Activated naive CD8-positive, alpha-beta T cell treated with anti-CD3 and anti-CD28 coated beads for 36 hours (primary cell): ENCODE measurements at regions not wholly inside any gene's neighbourhood (a gene's known extent, or its start where the extent isn't known, plus 50 kb on each side); places are given as distances from the start of the nearest gene placed in this dataset.

ENCODE experiments used
- DNase-seq: peaks from one replicate; pipeline ENCODE4 v3.0.0; 2021
- H3K27ac Mint-ChIP-seq: one replicate; pipeline ENCODE4 v1.8.0; 2022; ENCODE audit warnings: mild to moderate bottlenecking, moderate library complexity, mixed read lengths
- H3K27me3 Mint-ChIP-seq: one replicate; pipeline ENCODE4 v1.8.0; 2022; ENCODE audit warnings: mild to moderate bottlenecking, mixed read lengths
- H3K36me3 Mint-ChIP-seq: one replicate; pipeline ENCODE4 v1.8.0; 2021; ENCODE audit warnings: mild to moderate bottlenecking, mixed read lengths
- H3K4me1 Mint-ChIP-seq: one replicate; pipeline ENCODE4 v1.8.0; 2021; ENCODE audit warnings: mixed read lengths
- H3K4me3 Mint-ChIP-seq: one replicate; pipeline ENCODE4 v1.8.0; 2022; ENCODE audit warnings: mild to moderate bottlenecking, moderate library complexity, mixed read lengths
- H3K9me3 Mint-ChIP-seq: one replicate; pipeline ENCODE4 v1.8.0; 2022; ENCODE audit warnings: mixed read lengths

DNA sequence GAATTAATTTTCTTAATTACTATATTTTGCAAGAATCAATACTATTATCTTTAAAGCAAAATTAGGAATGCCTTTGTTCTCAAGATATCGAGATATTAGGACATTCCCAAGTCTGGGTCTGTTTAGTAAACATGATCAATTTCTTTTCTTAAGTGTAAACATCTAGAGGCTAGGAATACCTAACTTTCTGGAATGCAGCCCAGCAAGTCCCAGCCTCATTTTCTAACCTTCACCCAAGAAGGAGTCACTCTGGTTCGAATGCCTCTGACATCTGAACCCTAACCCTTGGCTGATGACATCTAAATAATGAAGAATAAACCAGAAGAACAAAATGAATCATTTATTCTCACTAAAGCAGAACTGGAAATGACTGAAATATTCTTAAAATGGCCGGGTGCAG lies 297.5 kb upstream of the IRX3 start:
- no peak overlapping the region for H3K4me3 Mint-ChIP-seq
- no peak for DNase-seq
- no peaks in the 10 kb centered on the region for H3K36me3 Mint-ChIP-seq
- H3K4me1 Mint-ChIP-seq, result no peaks in the 10 kb centered on the region
- no peaks in the 10 kb centered on the region for H3K9me3 Mint-ChIP-seq
- H3K27me3 Mint-ChIP-seq, result peaks cover 20% of the 10 kb centered on the region
- no peak overlapping the region for H3K27ac Mint-ChIP-seq

- no peak for DNase-seq
- no peaks in the 10 kb centered on the region for H3K36me3 Mint-ChIP-seq
- no peaks in the 10 kb centered on the region for H3K4me1 Mint-ChIP-seq
Measured at GRCh38 chr16:54582631-54583250, 296.2 kb upstream of the IRX3 start.

DNA sequence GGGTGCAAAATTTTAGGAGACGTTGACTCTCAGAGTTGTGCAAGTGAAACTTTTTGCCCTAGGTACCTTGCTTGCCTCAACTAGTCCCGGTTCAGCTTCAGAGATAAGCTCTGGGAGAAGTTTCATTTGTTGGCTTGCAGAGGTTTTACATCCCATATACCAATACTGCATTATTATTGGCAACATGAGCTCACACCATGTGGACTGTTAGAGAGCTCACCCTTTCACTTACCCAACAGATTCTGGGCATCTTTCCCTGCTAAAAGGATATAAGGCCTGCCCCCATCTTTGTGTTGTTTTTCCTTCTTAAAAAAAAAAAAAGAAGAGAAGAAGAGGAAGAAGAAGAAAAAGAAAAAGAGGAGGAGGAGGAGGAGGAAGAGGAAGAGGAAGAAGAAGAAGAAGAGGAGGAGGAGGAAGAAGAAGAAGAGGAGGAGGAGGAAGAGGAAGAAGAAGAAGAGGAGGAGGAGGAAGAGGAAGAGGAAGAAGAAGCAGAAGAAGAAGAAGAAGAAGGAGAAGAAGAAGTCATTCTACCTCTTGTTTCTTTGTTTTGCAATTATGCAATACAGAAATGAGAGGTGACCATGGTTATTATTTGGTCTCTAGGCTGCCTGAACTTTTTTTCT lies 292.6 kb upstream of the IRX3 start:
- Mint-ChIP-seq H3K9me3 (no peaks in the 10 kb centered on the region), H3K27me3 (peaks cover 34% of the 10 kb centered on the region)

More at GRCh38 chr16:54582631-54583250, 296.2 kb upstream of the IRX3 start:
- no peak overlapping the region for H3K27ac Mint-ChIP-seq
- H3K9me3 Mint-ChIP-seq, result no peaks in the 10 kb centered on the region
- peaks cover 22% of the 10 kb centered on the region for H3K27me3 Mint-ChIP-seq
- H3K4me3 Mint-ChIP-seq, result no peak overlapping the region

DNA sequence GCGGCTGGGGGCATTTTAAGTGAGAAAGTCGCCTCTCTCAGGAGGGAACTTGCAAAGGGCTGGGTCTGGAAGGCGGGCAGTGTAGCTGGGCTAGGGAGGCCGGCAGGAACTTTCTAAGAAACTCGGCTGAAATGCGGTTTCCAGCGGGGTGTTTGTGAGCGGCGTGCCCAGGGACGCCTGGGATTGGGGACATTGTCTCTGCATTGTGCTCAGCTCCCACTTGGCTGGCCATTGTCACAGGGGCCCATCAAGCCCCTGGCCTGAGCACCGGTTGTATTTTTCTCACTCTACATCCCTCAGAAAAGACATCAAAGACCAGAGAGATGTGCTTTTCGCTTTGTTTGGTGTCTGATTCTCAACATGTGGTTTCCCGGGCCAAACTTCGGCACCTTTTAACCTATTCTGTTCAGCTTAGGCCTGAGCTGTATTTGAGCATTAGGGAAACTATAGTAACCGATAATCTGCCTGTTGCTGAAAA lies 291.1 kb upstream of the IRX3 start:
- H3K27ac Mint-ChIP-seq, result no peak overlapping the region
- DNase-seq, result no peak
- no peaks in the 10 kb centered on the region for H3K4me1 Mint-ChIP-seq
- no peaks in the 10 kb centered on the region for H3K9me3 Mint-ChIP-seq
- H3K4me3 Mint-ChIP-seq, result no peak overlapping the region
- H3K27me3 Mint-ChIP-seq, result peaks cover 34% of the 10 kb centered on the region
- H3K36me3 Mint-ChIP-seq, result no peaks in the 10 kb centered on the region

More for the DNA sequence above, 292.6 kb upstream of the IRX3 start:
- DNase-seq, result no peak
- H3K4me1 Mint-ChIP-seq, result no peaks in the 10 kb centered on the region
- no peaks in the 10 kb centered on the region for H3K36me3 Mint-ChIP-seq
- H3K27ac Mint-ChIP-seq, result no peak overlapping the region
- no peak overlapping the region for H3K4me3 Mint-ChIP-seq

DNA sequence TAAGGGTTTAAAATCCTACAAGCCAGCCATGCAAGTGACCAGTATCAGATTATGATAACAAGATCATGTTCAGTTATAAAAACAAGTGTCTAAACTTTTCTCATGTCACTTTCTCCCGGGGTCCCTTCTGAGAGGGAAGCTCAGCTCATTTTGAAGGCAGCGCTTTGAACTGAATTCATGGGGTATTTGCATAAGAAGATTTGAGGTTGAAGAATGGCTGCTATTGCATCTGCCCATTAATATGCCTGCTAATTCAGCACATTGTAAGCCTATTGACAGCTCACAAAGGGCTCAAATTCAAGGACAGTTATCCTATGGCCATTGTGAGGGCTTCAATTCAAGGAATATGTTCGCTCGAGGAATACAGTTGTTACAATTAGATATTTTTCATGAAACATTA lies 290.2 kb upstream of the IRX3 start:
- Mint-ChIP-seq H3K27ac (no peak overlapping the region), H3K9me3 (no peaks in the 10 kb centered on the region), H3K27me3 (peaks cover 34% of the 10 kb centered on the region), H3K4me1 (no peaks in the 10 kb centered on the region), H3K36me3 (no peaks in the 10 kb centered on the region), H3K4me3 (no peak overlapping the region)
- DNase-seq, result no peak

DNA sequence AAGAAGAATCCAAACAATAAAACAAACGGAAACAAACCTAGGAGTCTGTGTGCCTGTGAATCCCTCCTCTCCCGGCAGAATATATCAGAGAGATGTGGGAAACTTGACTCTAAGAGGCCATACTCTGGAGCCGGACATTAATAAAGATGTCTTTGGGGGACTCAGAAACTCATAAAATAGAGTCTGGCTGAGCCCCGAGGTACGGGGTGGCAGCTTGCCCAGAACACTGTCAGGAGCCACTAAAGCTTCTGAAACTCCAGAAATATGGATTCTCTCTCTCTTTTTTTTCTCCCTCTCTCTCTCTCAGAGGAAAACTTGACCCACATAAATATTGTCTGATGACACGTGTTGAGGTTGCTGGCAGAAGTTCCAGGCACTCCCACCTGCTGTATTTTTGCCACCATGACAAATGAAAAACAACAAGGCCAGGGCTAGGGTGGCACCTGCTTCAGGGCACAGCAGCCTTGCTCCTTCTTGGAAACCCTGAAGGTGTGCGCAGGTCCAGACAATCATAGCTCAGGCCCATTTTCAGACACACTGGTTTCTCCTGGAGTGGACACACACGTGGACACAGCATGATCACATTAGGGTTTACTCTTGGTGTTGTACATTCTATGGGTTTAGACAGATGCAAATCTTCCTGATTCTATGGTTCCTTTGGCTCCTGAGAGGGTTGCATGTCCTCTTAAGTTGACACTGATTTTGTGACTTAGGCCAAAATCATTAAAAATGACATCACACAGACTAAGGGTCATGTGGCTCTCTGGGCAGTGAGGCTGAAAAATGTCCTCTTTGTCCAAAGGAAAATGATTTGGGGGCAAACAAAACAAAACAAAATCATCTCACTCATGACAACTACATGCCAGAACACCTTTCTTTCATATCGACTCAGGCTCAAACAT lies 282.6 kb upstream of the IRX3 start:
- Mint-ChIP-seq H3K27ac (no peak overlapping the region), H3K4me1 (no peaks in the 10 kb centered on the region)

DNA sequence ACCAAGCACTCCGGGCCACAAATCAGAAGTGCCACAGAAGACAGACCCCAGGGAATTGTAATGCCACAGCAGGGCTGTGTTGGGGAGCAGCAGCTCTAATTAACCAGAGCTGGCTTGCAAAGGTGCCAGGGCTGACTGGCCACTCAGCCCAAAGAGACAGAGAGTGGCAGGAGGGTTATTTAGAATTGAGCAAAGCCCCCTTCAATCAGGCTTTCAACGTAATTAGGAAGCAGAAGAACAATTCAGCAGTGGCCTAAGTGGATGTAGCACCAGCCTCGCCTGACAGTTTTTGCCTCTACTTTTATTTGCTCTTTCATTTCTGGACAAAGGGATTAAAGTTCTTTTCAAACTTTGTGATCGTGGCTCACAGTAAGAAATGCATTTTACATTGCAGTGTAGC lies 278.3 kb upstream of the IRX3 start:
- Mint-ChIP-seq H3K27me3 (no peaks in the 10 kb centered on the region), H3K9me3 (no peaks in the 10 kb centered on the region), H3K4me3 (no peak overlapping the region), H3K27ac (no peak overlapping the region), H3K36me3 (no peaks in the 10 kb centered on the region), H3K4me1 (no peaks in the 10 kb centered on the region)
- no peak for DNase-seq

More for the DNA sequence above, 282.6 kb upstream of the IRX3 start:
- DNase-seq, result no peak
- H3K9me3 Mint-ChIP-seq, result no peaks in the 10 kb centered on the region
- H3K36me3 Mint-ChIP-seq, result no peaks in the 10 kb centered on the region
- H3K4me3 Mint-ChIP-seq, result no peak overlapping the region
- H3K27me3 Mint-ChIP-seq, result no peaks in the 10 kb centered on the region

DNA sequence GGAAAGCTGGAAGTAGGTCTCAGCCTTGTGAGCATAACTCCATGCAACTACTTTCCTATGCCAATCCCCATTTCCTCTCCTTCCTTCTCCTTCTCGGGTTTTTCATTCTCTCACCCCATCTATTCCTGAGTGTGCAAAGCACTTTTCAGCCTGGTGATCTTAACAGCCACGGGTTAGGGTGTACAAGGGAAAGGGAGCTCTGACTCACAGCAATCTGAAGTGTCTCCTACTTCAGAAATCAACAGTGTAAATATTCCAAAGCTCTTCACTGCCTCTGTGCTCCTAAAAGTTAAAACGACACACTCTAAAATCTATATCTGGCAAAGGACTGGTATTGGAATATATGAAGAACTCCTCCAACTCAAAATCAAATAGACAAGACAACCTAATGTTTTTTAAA lies 268.0 kb upstream of the IRX3 start:
- Mint-ChIP-seq H3K9me3 (peaks cover 2% of the 10 kb centered on the region), H3K36me3 (no peaks in the 10 kb centered on the region), H3K4me1 (no peaks in the 10 kb centered on the region), H3K27ac (no peak overlapping the region), H3K4me3 (no peak overlapping the region), H3K27me3 (peaks cover 6% of the 10 kb centered on the region)
- DNase-seq, result no peak

- no peaks in the 10 kb centered on the region for H3K36me3 Mint-ChIP-seq
- no peak overlapping the region for H3K27ac Mint-ChIP-seq
Measured at GRCh38 chr16:54548281-54548680, 261.7 kb upstream of the IRX3 start.

GRCh38 chr16:54547052-54547451 lies 260.5 kb upstream of the IRX3 start:
- Mint-ChIP-seq H3K27ac (no peak overlapping the region), H3K4me3 (no peak overlapping the region), H3K36me3 (no peaks in the 10 kb centered on the region), H3K9me3 (peaks cover under 1% of the 10 kb centered on the region), H3K4me1 (no peaks in the 10 kb centered on the region), H3K27me3 (peaks cover 9% of the 10 kb centered on the region)
- no peak for DNase-seq

More at GRCh38 chr16:54548281-54548680, 261.7 kb upstream of the IRX3 start:
- DNase-seq, result no peak
- peaks cover 2% of the 10 kb centered on the region for H3K9me3 Mint-ChIP-seq
- no peaks in the 10 kb centered on the region for H3K4me1 Mint-ChIP-seq
- H3K27me3 Mint-ChIP-seq, result peaks cover 9% of the 10 kb centered on the region
- H3K4me3 Mint-ChIP-seq, result no peak overlapping the region

DNA sequence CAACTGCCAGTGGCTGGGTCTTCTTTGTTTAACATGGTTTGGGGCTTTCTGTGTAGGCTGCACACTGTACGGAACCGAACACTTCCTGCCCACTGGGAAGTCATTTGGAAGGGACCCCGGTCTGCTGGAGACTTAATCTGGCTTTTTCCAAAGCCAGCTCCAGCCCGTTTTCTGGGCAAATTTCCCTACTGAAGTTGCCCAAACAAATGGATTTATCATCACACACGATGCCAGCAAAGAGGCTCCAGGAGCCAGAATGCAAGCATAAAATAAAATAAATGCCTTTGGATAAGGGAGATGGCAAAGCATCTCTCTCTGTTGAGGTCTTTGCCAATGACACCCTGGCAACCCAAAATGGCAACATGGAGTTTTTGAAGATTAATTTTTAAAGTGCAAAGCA lies 259.9 kb upstream of the IRX3 start:
- no peaks in the 10 kb centered on the region for H3K36me3 Mint-ChIP-seq
- no peak overlapping the region for H3K4me3 Mint-ChIP-seq
- H3K27ac Mint-ChIP-seq, result no peak overlapping the region

GRCh38 chr16:54545854-54546511 lies 259.4 kb upstream of the IRX3 start:
- Mint-ChIP-seq H3K36me3 (no peaks in the 10 kb centered on the region), H3K27ac (no peak overlapping the region), H3K27me3 (peaks cover 9% of the 10 kb centered on the region), H3K4me1 (no peaks in the 10 kb centered on the region), H3K4me3 (no peak overlapping the region), H3K9me3 (no peaks in the 10 kb centered on the region)
- DNase-seq, result no peak

More for the DNA sequence above, 259.9 kb upstream of the IRX3 start:
- no peaks in the 10 kb centered on the region for H3K9me3 Mint-ChIP-seq
- H3K27me3 Mint-ChIP-seq, result peaks cover 9% of the 10 kb centered on the region
- H3K4me1 Mint-ChIP-seq, result no peaks in the 10 kb centered on the region
- no peak for DNase-seq

- H3K9me3 Mint-ChIP-seq, result no peaks in the 10 kb centered on the region
- H3K27ac Mint-ChIP-seq, result no peak overlapping the region
- H3K36me3 Mint-ChIP-seq, result no peaks in the 10 kb centered on the region
- DNase-seq, result no peak
- no peaks in the 10 kb centered on the region for H3K4me1 Mint-ChIP-seq
- no peak overlapping the region for H3K4me3 Mint-ChIP-seq
- H3K27me3 Mint-ChIP-seq, result peaks cover 10% of the 10 kb centered on the region
Measured at GRCh38 chr16:54544553-54545180, 258.1 kb upstream of the IRX3 start.

- peaks cover 10% of the 10 kb centered on the region for H3K27me3 Mint-ChIP-seq
- no peaks in the 10 kb centered on the region for H3K9me3 Mint-ChIP-seq
- DNase-seq, result no peak
- no peak overlapping the region for H3K4me3 Mint-ChIP-seq
- no peaks in the 10 kb centered on the region for H3K4me1 Mint-ChIP-seq
- H3K36me3 Mint-ChIP-seq, result no peaks in the 10 kb centered on the region
- no peak overlapping the region for H3K27ac Mint-ChIP-seq
Measured at GRCh38 chr16:54542805-54543505, 256.4 kb upstream of the IRX3 start.
